UCSD-AML1 (cell line): ENCODE measurements at regions not wholly inside any gene's neighbourhood (a gene's known extent, or its start where the extent isn't known, plus 50 kb on each side); places are given as distances from the start of the nearest gene placed in this dataset.
"Not testable (repeated sequence)": the region's sequence is repeated elsewhere in the genome, so short reads cannot be mapped to it uniquely, and the experiment has no call there.

ENCODE experiments used
- DNase-seq: peaks from one replicate; lab custom pipeline; 2025; ENCODE audit not compliant: unreplicated experiment; lab: John Stamatoyannopoulos, UW

- DNase-seq = no peak
Measured at GRCh38 chr4:18630218-18631110, 608.9 kb upstream of the LCORL start.

GRCh38 chr4:18627447-18628005 lies 606.0 kb upstream of the LCORL start:
- DNase-seq = no peak

- no peak for DNase-seq
Measured at GRCh38 chr4:18626996-18627395, 605.4 kb upstream of the LCORL start.

- DNase-seq = no peak
Measured at GRCh38 chr4:18626366-18626765, 604.8 kb upstream of the LCORL start.

- DNase-seq = no peak
Measured at GRCh38 chr4:18621186-18621585, 599.6 kb upstream of the LCORL start.

GRCh38 chr4:18616720-18617119 lies 595.2 kb upstream of the LCORL start:
- no peak for DNase-seq

- DNase-seq = no peak
Measured at GRCh38 chr4:18611026-18611425, 589.5 kb upstream of the LCORL start.

GRCh38 chr4:18608908-18609533 lies 587.5 kb upstream of the LCORL start:
- no peak for DNase-seq

- not testable (repeated sequence) for DNase-seq
Measured at GRCh38 chr4:18602610-18603009, 581.1 kb upstream of the LCORL start.

GRCh38 chr4:18593297-18594002 lies 571.9 kb upstream of the LCORL start:
- peak; percentile 16 for DNase-seq

- no peak for DNase-seq
Measured at GRCh38 chr4:18582841-18583240, 561.3 kb upstream of the LCORL start.

- no peak for DNase-seq
Measured at GRCh38 chr4:18578307-18578706, 556.8 kb upstream of the LCORL start.

- no peak for DNase-seq
Measured at GRCh38 chr4:18572481-18572880, 550.9 kb upstream of the LCORL start.

GRCh38 chr4:18571301-18571761 lies 549.8 kb upstream of the LCORL start:
- DNase-seq = no peak

GRCh38 chr4:18570370-18570769 lies 548.8 kb upstream of the LCORL start:
- DNase-seq = no peak

GRCh38 chr4:18568600-18568999 lies 547.0 kb upstream of the LCORL start:
- no peak for DNase-seq

GRCh38 chr4:18566970-18567799 lies 545.6 kb upstream of the LCORL start:
- no peak for DNase-seq

GRCh38 chr4:18559492-18559891 lies 537.9 kb upstream of the LCORL start:
- no peak for DNase-seq

- DNase-seq = no peak
Measured at GRCh38 chr4:18556402-18556801, 534.8 kb upstream of the LCORL start.

GRCh38 chr4:18540349-18540748 lies 518.8 kb upstream of the LCORL start:
- no peak for DNase-seq

GRCh38 chr4:18538121-18538520 lies 516.6 kb upstream of the LCORL start:
- no peak for DNase-seq
